HuH-7.5 (cell line): ENCODE measurements at regions not wholly inside any gene's neighbourhood (a gene's known extent, or its start where the extent isn't known, plus 50 kb on each side); places are given as distances from the start of the nearest gene placed in this dataset.

Experiments used
- DNase-seq: peaks from one replicate; pipeline ENCODE4 v3.0.0; 2011; ENCODE audit warnings: low spot score

DNA sequence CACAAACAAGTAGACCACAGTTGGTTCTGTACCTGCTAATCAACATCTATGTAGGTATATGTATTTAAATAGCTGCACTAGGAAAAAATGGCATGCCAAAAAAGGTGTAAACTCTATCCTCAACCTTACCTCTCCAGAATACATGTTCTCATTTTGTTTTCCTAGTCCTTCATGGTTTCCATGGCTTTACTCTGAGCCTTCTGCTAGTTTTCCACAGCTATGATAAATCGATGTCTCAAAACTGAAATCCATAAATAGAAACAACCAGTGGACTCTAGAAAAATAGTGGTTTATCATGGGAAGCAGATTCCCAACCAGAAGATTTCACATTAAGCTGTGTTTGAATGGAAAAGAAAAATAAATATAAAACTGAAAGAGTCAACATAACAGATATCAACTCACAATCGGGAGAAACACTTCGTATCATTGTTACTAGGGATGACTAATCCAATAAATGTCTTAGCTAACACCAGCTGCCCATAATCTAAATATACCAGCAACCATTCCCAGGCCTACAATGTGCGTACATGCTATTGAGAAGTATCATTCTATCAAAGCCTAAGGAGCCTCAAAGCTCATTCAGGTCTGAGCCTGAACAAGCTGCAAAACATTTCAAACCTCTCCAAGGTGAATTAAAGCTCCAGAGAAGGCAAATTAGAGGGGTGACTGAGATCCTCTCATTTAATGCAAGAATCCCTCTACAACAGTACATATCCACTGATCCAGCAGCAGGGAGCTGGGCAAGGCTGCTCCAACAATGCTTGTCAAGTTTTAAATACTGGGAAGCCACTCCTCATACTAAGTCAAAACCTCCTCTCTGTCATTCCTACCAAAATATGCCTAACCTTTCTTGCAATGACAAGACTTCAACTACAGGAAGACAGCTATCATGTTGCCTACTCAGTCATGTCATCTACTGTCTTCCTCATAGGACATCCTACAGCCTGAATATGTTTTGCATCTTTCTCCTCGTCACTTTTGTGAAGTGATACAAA, 90.2 kb downstream of the KCTD12 start:
- DNase-seq = no peak

DNA sequence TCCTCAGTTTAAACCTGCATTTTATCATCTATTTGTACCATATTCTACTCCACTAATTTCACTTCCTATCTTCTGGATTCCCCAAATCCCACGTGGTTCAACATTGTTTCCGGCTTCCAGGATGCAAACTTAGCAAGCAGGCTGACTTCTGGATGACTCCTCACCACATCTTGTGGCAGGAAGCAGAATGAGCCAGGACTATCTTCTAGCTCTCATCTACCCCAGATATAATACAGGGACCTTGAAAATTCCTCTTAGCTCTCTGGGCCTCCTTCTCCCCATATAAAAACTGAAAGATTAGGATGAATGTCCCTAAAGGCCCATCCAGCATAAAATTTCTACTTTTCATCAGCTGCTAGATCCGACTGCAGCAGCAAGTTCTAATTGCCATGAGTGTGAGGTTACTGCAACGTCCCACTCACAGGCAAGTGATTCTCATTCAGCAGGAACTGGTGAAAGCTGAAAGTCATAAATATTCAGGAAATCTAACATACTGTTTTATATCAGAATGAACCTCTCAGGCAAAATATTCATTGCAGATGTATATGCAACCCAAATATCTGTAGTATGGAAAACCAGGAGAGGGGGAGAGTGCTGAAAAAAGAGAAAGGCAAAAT, 93.4 kb downstream of the KCTD12 start:
- no peak for DNase-seq

DNA sequence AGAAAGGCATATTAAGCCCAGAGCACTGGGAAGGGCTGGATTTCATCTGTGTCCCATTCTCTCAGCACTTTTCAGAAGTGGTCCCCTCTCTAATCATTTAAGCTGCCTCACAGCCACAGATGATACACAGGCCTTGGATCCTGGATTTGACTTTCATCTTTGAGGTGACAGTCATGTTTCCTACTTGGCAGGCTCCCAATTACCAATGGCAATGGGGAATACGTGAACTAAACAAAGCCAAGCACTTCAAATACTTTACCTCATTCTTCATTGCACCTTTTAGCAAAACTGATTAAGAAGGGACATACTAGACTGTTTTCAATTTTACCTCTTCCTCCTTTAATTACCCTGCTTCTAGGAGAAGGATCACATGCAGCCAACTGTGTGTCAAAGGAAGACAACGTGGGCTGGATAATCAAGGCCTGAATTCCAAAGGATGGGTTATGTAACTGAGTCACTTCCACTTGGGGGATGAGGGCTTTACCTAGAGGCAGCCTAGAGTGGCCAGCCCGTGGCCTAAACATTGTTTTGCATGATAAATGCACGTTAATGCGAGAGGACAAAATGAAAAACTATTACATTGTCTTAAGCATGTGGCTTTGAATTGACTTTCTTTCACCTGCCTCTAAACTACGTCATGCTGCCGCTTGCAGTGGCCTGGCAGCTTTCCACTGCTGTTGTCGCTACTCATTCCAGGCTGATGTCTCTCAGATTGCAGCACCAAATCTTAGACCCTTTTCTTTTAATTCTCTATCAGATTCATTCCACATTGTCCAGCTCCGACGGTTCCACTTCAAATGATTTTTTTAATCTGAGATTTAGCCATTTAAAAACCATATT, 95.0 kb downstream of the KCTD12 start:
- DNase-seq = no peak

DNA sequence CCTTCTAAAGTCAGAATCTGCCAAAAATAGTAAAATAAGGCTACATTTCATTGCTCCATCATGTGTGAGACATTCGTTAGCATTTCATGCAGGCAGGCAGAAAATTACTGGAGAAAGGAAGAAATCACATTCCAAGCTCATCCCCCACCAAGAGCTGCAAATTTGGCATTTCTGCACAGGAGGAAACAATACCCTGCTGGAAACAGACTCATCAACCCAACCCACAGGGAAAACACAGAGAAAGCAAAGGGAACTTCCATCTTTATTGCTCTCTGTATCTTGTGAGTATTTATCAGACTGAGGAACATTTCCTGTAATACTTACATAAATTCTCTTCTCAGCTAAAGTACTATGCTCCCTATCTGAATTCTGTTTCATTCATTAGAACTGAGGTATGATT, 95.7 kb downstream of the KCTD12 start:
- no peak for DNase-seq

DNA sequence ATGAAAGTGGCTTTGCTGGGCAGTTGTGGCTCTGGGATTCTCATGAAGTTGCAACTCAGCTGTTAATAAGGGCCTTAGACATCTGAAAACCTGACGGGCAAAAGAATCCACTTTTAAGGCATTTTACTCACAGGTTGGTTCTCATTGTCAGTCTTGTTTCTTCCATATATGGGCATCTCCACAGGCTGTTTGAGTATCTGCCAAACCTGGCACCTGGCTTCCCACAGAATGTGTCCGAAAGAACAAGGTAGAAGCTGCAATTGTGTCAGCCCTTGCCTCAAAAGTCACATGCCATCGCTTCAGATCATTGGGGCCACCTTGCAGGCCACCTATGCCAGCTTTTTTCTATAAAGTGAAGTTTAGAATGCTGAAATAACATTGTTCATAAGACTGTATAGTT, 102.4 kb downstream of the KCTD12 start:
- no peak for DNase-seq

DNA sequence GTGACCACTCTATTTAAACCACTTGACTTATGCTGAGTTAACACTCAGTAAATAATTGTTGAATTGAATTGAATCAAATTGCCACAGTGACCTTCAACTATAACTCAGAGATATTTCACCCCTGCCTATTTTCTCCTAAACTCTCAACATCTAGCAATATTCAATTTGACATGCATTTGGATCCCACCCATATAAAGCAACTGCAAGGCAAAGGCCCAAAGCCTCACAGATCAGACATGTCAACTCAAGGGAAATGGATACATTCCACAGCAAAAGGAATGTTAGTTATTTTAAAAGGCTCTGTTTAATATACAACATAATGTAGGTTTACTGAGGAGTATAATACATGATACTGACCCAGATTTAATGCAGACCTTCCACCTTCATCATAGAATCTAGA, 107.4 kb downstream of the KCTD12 start:
- DNase-seq = no peak

DNA sequence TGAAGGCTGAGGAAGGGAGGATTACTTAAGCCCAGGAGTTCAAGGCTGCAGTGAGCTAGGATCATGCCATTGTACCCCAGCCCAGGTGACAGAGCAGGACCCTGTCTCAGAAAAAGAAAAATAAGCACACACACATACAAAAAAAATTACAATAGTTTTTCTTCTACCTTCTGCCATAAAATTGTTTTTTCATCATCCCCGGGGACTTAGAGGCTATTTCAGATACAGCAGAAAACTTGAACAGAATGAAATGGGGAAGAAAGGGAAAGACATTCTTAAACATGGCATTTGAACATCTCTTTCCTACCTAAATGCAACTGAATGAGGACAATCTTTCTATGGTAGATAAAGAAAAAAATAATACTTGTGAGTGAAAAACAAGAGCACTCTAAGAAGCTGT, 109.1 kb downstream of the KCTD12 start:
- no peak for DNase-seq

DNA sequence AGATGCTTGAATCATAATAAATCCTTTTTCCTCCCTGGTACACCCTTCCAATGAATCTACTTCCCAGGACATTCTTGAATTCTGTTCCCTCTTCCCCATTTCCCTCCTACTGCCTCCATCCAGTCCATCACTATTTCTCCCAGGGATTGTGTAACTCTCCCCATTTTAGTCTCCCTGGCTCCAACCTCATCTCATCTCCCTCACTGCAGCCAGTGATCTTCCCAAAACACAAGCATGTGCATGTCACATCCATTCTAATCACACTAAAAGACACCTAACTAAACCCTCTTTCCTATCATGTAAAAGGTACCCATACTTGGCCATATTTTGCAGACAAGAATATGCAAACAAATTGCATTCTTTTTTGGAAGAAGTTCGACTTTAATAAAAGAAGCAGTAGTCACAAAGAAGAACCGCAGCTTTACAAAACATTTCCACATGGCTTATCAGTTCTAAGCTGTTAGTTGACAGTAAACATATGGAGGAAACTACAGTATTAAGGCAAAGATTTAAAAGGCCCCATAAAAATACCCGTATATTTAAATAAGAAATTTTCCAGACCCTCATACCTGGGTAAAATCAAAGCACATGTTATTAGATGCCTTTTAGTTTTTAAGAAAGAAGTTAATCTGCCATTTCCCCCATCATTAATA, 111.0 kb downstream of the KCTD12 start:
- no peak for DNase-seq

DNA sequence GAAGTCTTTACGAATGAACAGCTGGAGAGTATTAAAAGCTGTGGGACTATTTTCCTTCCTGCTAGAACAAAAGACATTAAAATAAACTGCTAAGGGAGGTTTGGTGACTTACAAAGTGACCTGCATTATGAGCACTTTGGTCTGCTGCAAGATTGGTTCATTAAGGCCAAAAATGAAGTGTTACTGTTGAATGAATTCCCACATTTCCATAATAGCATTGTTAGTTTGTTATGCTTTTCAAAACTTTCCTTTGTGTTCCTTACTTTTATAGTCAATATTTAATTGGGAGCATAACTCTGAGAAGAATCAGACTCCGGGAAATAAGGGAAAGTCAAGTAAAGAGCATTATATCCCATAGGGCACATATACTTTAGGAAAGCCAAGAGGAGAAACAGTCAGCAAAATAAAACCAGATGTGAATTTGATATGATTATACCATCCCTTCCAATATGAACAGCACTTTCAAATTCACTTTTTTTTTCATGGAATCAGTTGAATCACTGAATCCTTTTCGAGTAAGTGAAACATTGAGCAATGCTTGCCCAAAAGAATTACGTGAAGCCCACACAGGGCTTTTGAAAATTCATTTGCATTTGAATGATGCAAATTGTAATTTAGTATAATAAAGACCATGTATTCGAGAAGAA, 112.6 kb downstream of the KCTD12 start:
- DNase-seq = no peak

DNA sequence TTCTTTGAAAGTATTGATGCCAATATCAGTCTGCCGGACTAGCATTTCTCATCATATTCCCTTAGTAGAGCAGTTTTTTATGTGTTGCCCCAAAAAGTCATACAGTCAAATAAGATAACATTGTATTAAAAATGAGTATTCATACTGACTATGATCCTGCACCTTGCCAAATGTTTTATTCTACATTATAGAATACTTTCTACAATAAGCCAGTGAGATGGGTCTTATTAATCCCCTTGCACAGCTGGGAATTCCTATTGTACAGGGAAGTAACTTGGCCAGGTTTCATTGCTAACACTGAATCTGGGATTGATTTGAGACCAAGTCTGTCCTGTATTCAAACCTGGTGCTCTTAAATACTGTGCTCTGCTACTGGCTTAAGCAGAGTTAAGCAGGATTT, 114.0 kb downstream of the KCTD12 start:
- no peak for DNase-seq

DNA sequence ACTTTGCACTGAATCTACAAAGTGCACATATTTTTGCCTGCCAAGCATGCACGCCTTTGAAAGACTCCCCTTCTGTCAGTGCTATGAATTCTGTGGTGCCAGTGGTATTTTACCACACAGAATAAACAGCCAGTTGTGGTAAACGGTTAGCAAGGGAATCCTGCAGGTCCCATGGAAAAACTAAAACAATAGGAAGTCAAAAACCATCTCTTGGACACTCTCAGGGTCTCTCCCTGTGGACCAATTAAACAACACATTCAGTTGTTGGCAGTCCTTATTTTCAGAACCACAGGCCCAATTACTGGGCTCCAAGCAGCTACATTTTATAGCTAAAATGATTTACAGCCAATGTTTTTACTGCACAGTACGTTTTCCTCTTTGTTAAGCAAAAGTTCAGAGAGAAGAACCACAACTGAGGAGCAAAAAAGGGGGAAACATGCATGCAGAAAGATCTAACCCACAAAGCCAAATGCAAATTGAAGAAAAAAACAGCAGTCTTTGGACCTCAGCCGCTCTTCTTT, 116.9 kb downstream of the KCTD12 start:
- no peak for DNase-seq

DNA sequence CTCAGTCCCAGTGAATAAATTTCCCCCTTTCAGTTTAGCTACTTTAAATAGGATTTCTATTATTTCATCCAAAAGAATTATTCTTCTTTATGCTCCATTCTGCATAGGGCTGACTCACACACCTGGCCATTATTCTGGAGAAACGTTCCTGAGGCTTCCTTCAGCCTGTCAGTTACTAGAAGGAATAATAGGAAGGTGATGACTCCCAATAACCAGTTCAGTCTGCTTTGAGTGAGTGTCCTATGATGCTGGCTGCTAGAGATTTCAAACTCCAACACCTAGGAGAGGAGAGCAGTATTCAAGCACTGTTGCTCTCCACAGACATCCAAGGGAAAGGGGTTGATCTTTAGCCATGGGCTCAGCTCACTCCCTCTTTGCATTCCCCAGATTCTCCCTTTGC, 117.8 kb downstream of the KCTD12 start:
- DNase-seq = no peak

DNA sequence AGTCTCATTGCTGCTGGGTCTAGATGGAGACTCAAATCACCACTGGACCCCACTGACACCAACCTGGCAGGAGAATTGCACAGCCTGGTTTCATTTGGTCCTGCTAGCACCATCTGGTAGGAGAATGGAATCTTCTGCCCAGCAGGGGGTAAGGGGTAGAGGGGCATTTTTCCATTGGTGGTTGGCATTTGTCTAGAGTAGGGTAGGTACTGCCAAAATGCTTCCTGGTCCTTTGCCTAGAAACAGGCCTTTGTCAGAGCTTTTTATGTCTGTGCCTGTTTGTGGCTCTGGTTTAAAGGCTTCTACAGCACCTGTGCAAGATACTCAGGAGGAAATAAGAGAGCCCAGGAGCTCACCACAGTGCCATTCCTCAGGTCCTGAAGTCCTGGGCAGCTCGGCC, 121.3 kb downstream of the KCTD12 start:
- no peak for DNase-seq

DNA sequence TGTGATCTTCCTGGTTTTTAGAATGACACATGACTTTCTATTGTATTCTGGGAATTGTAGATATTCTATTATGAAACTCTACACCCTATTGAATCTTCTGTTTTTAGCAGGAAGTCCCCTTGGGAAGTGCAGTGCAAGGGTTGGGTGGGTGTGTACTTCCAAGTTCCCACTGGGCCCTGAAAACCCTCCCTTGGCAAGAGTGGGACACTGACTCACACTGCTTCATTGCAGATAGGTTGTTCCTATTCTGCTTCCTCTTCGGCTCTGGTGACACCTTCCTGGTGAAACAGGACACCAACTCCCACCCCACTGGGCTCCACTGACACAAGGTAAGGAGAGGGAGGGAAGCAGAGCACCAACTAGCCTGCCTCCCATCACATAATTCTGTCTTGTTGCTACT, 121.8 kb downstream of the KCTD12 start:
- DNase-seq = no peak

DNA sequence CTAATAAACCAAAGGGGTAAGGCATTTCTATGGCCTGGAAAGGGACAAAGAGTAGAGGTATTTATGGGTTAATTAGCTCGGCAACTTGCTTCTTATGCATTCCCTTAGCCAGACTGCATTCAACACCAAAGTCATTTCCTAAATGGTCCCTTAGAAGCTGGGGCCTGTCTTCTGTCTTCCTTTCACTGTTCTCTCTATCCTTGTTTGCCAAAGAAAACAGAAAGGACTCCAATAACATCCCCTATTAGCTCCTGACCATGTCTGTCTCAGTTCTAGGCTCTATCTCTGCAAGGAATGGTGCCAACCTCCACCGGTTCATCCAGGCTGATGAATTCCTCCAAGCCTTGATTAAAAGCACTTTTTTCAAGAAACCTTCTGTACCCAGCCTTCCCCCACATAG, 123.5 kb downstream of the KCTD12 start:
- DNase-seq = no peak

DNA sequence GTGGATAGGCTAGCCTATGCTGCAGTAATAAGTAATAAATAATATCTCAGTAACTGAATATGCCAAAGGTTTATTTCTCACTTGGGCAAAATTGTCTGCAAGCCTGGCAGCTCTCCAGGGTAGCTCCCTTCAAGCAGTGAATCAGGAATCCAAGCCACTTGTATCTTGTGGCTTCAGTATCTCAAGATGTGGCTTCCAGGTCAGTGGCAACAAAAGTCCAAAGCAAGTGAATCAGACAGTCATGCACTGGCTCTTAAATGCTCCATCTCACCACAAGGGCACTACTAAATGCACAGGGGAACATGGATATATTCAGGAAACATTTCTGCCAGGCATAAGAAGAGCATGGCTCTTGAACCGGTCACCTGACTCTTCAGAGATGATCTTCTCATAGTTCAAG, 126.3 kb downstream of the KCTD12 start:
- no peak for DNase-seq

DNA sequence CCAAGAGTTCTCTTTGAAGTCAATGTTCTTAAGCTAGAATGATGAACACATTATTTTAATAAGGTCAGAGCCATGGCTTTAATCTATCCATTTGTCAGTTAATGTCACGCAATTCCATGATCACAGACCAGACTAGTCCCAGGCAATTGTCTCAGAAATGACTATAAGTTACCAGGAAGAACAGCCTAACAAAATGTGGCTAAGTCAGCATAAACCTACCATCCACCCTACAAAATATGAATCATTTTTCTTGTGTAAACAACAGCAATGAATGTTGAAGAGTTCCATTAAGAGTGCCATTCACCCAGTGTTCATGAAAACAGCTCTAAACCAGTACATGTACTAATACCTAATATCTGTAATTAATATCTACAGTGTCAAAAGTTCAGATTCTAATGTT, 127.5 kb downstream of the KCTD12 start:
- no peak for DNase-seq

DNA sequence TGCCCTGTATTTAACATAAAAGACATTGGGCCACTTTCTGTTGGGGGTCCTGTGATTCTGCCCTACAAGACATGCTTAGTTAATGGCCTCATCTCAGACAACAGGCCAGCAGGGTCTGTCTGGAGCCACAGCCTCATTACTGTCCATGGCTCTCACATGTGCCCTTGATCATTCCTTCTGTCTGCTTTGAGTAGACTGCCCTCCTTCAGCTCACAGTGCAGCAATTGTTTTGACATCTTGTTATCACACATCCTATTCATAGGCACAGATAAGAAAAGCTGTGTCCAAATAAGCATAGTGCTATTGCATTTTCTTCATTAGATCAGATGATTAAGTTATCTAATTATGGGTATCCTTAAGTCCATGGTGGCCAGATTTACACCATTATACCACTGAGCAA, 127.9 kb downstream of the KCTD12 start:
- DNase-seq = no peak

DNA sequence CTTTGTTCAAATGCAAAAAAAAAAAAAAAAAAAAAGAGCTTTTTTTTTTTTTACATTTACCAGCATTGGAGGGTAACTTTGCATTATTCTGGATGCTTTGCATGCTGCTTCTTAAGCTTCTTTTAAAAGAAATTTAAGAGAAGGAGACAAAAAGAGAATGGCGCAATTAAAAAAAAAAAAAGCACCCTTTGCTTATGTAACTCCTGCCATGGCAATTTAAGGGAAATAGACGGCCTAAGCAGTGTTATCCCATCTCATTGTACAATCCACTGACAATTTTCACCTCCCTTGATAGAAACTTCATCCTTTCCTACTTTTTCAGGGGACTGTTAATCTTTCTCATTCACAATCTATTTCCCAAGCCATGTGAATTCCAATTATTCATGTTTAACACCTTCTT, 129.8 kb downstream of the KCTD12 start:
- no peak for DNase-seq

DNA sequence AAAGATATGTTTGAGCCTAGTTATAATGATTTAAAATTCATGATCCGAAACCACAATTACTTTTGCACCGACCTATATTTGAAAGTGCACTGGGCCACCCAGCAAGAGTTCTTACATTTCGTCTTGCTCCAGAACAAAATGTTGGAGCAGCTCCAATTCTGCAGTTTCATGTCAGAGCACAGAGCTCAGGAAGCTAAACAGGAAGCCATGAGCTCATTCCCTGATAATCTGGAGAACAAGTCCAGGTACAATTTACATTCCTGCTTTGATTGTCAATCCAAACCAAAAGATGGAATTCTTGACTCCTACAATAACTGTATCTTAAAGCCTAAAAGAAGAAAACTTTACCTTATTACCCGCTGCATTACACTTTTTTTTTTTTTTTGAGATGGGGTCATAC, 131.8 kb downstream of the KCTD12 start:
- no peak for DNase-seq

DNA sequence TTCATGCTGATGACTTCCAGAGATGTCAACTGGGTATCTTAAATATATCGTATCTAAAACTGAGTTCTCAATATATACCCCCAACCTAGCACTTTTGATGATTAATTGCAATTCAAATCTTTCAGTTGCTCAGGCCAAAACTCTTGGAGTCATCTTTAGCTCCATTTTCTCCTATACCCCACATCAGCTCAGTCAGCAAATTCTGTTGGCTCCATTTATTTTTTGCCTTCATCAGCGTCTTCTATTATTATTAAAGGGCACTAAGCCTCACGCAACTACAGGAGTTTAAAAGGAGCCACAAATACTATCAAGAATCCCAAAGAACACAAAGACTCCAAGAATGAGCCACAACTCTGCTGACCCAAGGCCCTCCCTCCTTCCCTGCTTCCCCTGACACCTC, 134.9 kb downstream of the KCTD12 start:
- no peak for DNase-seq
